ENCODE measurements at regions not wholly inside any gene's neighbourhood (a gene's known extent, or its start where the extent isn't known, plus 50 kb on each side); places are given as distances from the start of the nearest gene placed in this dataset.

- Histone ChIP-seq H3K4me3 (ENCODE audit: low read depth in 1 of 3, low read length in 3 of 3) (no peak overlapping the region), H3K36me3 (ENCODE audit: control insufficient read depth in 4 of 4, insufficient read depth in 3 of 4, low read depth in 1 of 4, low read length in 3 of 4) (no peaks in the 10 kb centered on the region), H3K27me3 (ENCODE audit: control insufficient read depth in 4 of 4, insufficient read depth in 4 of 4, low read length in 3 of 4) (no peaks in the 10 kb centered on the region), H3K27ac (ENCODE audit: low read depth in 1 of 2, low read length in 2 of 2) (no peak overlapping the region), H3K9me3 (ENCODE audit: control insufficient read depth in 4 of 4, low read length in 3 of 4) (no peaks in the 10 kb centered on the region), H3K9ac (ENCODE audit: low read depth in 1 of 2, low read length in 2 of 2) (no peak overlapping the region), H3K4me1 (ENCODE audit: control insufficient read depth in 4 of 4, insufficient read depth in 4 of 4, low read length in 3 of 4) (no peaks in the 10 kb centered on the region)
- no peak for DNase-seq (ENCODE audit: low spot score)
- 89% methylated on average over 3 of the region's 3 CpGs for WGBS
- no peak for TF ChIP-seq RXRA (IDR thresholded peaks at IDR 0.05)
- no peak for TF ChIP-seq EGR1 (IDR thresholded peaks at IDR 0.05; ENCODE audit: low read depth in 2 of 2)
- TF ChIP-seq HNF4G (IDR thresholded peaks at IDR 0.05) = no peak
- no peak for TF ChIP-seq TAF1 (conservative IDR thresholded peaks at IDR 0.05)
- TF ChIP-seq, protein P1, sequence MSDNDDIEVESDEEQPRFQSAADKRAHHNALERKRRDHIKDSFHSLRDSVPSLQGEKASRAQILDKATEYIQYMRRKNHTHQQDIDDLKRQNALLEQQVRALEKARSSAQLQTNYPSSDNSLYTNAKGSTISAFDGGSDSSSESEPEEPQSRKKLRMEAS (IDR thresholded peaks at IDR 0.05) = no peak
- no peak for TF ChIP-seq ZBTB33 (IDR thresholded peaks at IDR 0.05)
- no peak for TF ChIP-seq YY1 (IDR thresholded peaks at IDR 0.05)
- TF ChIP-seq REST (IDR thresholded peaks at IDR 0.05) = no peak
- TF ChIP-seq, protein P2, sequence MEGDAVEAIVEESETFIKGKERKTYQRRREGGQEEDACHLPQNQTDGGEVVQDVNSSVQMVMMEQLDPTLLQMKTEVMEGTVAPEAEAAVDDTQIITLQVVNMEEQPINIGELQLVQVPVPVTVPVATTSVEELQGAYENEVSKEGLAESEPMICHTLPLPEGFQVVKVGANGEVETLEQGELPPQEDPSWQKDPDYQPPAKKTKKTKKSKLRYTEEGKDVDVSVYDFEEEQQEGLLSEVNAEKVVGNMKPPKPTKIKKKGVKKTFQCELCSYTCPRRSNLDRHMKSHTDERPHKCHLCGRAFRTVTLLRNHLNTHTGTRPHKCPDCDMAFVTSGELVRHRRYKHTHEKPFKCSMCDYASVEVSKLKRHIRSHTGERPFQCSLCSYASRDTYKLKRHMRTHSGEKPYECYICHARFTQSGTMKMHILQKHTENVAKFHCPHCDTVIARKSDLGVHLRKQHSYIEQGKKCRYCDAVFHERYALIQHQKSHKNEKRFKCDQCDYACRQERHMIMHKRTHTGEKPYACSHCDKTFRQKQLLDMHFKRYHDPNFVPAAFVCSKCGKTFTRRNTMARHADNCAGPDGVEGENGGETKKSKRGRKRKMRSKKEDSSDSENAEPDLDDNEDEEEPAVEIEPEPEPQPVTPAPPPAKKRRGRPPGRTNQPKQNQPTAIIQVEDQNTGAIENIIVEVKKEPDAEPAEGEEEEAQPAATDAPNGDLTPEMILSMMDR (IDR thresholded peaks at IDR 0.05; ENCODE audit: low read depth, low read length, missing input control) = no peak
- no peak for TF ChIP-seq JUND (IDR thresholded peaks at IDR 0.05)
- no peak for TF ChIP-seq GABPA (IDR thresholded peaks at IDR 0.05 in 1 of 2, conservative IDR thresholded peaks at IDR 0.05 in 1 of 2)
- TF ChIP-seq ATF3 (IDR thresholded peaks at IDR 0.05) = no peak
- no peak for TF ChIP-seq SP1 (IDR thresholded peaks at IDR 0.05)
- no peak for TF ChIP-seq HNF4A (conservative IDR thresholded peaks at IDR 0.05)
- TF ChIP-seq NR2F2 (IDR thresholded peaks at IDR 0.05) = no peak
- TF ChIP-seq FOXA2 (IDR thresholded peaks at IDR 0.05) = no peak
These were observed 903.9 kb upstream of the ADGRL2 start for GRCh38 chr1:80896781-80897356.

- H3K27ac ChIP-seq (ENCODE audit: low read depth in 1 of 2, low read length in 2 of 2) = no peak overlapping the region
- 64% methylated on average over 1 of the region's 1 CpG for WGBS
- H3K9me3 ChIP-seq (ENCODE audit: control insufficient read depth in 4 of 4, low read length in 3 of 4) = no peaks in the 10 kb centered on the region
- no peak overlapping the region for H3K4me3 ChIP-seq (ENCODE audit: low read depth in 1 of 3, low read length in 3 of 3)
- no peaks in the 10 kb centered on the region for H3K36me3 ChIP-seq (ENCODE audit: control insufficient read depth in 4 of 4, insufficient read depth in 3 of 4, low read depth in 1 of 4, low read length in 3 of 4)
- H3K9ac ChIP-seq (ENCODE audit: low read depth in 1 of 2, low read length in 2 of 2) = no peak overlapping the region
- H3K4me1 ChIP-seq (ENCODE audit: control insufficient read depth in 4 of 4, insufficient read depth in 4 of 4, low read length in 3 of 4) = no peaks in the 10 kb centered on the region
- no peaks in the 10 kb centered on the region for H3K27me3 ChIP-seq (ENCODE audit: control insufficient read depth in 4 of 4, insufficient read depth in 4 of 4, low read length in 3 of 4)
- DNase-seq (ENCODE audit: low spot score) = no peak
- TF ChIP-seq FOXA2 (IDR thresholded peaks at IDR 0.05) (no peak), SP1 (IDR thresholded peaks at IDR 0.05) (no peak), NR2F2 (IDR thresholded peaks at IDR 0.05) (no peak), HNF4A (conservative IDR thresholded peaks at IDR 0.05) (no peak), YY1 (IDR thresholded peaks at IDR 0.05) (no peak), EGR1 (IDR thresholded peaks at IDR 0.05; ENCODE audit: low read depth in 2 of 2) (no peak), RAD21 (IDR thresholded peaks at IDR 0.05) (no peak), ATF3 (IDR thresholded peaks at IDR 0.05) (no peak), JUND (IDR thresholded peaks at IDR 0.05) (no peak), GABPA (IDR thresholded peaks at IDR 0.05 in 1 of 2, conservative IDR thresholded peaks at IDR 0.05 in 1 of 2) (no peak), ZBTB33 (IDR thresholded peaks at IDR 0.05) (no peak), HNF4G (IDR thresholded peaks at IDR 0.05) (no peak)
- TF ChIP-seq, protein P1 (IDR thresholded peaks at IDR 0.05) = no peak
- TF ChIP-seq, protein P2 (IDR thresholded peaks at IDR 0.05; ENCODE audit: low read depth, low read length, missing input control) = no peak
These were observed 905.8 kb upstream of the ADGRL2 start for GRCh38 chr1:80894921-80895320.

All from liver (tissue), 8 donors.